SK-N-SH (cell line): ENCODE measurements at regions not wholly inside any gene's neighbourhood (a gene's known extent, or its start where the extent isn't known, plus 50 kb on each side); places are given as distances from the start of the nearest gene placed in this dataset.

ENCODE experiments used
- CTCF ChIP-seq: fragments of 200-600 bp; sonication (generic); IDR thresholded peaks from 2 replicates; pipeline ENCODE4 v1.6.1; 2017; ENCODE audit warnings: antibody characterized with exemption, mild to moderate bottlenecking, moderate library complexity
- EP300 ChIP-seq, 2 experiments: IDR thresholded peaks; 2 replicates each; pipeline versions ENCODE4 v1.4.0 to v1.6.1; 2012; ENCODE audit warnings: borderline replicate concordance in 1 of 2, low read depth in 1 of 2, low read length in 1 of 2
- FOXJ3 ChIP-seq: sonication (generic); formaldehyde crosslinking; IDR thresholded peaks from 2 replicates; pipeline ENCODE4 v1.5.1; 2020; ENCODE audit warnings: mild to moderate bottlenecking, missing genetic modification reagents
- SIN3A ChIP-seq: IDR thresholded peaks from 2 replicates; pipeline ENCODE4 v1.6.1; 2012; ENCODE audit warnings: low read depth, mild to moderate bottlenecking, low read length, moderate library complexity, borderline replicate concordance

- TF ChIP-seq FOXJ3 (CRISPR knock-in tag) (no peak), CTCF (no peak), SIN3A (no peak), EP300 (IDR thresholded peaks at IDR 0.05; ENCODE audit: borderline replicate concordance in 1 of 2, low read depth in 1 of 2, low read length in 1 of 2) (no peak)
Observed at GRCh38 chr2:175401956-175402469, 220.5 kb upstream of the ATP5MC3 start.
